DOHH2 (cell line): ENCODE measurements at regions not wholly inside any gene's neighbourhood (a gene's known extent, or its start where the extent isn't known, plus 50 kb on each side); places are given as distances from the start of the nearest gene placed in this dataset.

Source experiments
- H3F3A ChIP-seq: fragments of 200-600 bp; sonication (generic), shearing (Covaris generic); 2 replicates; pipeline ENCODE4 v1.6.0; 2016; ENCODE audit warnings: antibody characterized with exemption, mild to moderate bottlenecking; ENCODE audit not compliant: control insufficient read depth, insufficient read depth
- H3K27ac ChIP-seq: fragments of 200-600 bp; sonication (generic); 2 replicates; pipeline ENCODE4 v1.5.1; 2014; ENCODE audit warnings: low read depth, mild to moderate bottlenecking, low read length, moderate library complexity
- H3K27me3 ChIP-seq: fragments of 200-600 bp; sonication (generic); 2 replicates; pipeline ENCODE4 v1.6.1; 2014; ENCODE audit warnings: mild to moderate bottlenecking, low read length, mixed read lengths; ENCODE audit not compliant: control insufficient read depth
- H3K36me3 ChIP-seq: fragments of 200-600 bp; sonication (generic); 2 replicates; pipeline ENCODE4 v1.6.1; 2014; ENCODE audit warnings: mild to moderate bottlenecking, low read length, moderate library complexity, mixed read lengths; ENCODE audit not compliant: control insufficient read depth
- H3K4me1 ChIP-seq: fragments of 200-600 bp; sonication (generic); 2 replicates; pipeline ENCODE4 v1.6.1; 2014; ENCODE audit warnings: mild to moderate bottlenecking, low read length, mixed read lengths; ENCODE audit not compliant: control insufficient read depth
- H3K4me2 ChIP-seq: fragments of 200-600 bp; sonication (generic); 2 replicates; pipeline ENCODE4 v1.6.0; 2014; ENCODE audit warnings: mild to moderate bottlenecking, low read length, moderate library complexity
- H3K4me3 ChIP-seq: fragments of 200-600 bp; sonication (generic); 2 replicates; pipeline ENCODE4 v1.5.1; 2014; ENCODE audit warnings: mild to moderate bottlenecking, low read length, mixed read lengths
- H3K79me2 ChIP-seq: fragments of 200-600 bp; sonication (generic); 2 replicates; pipeline ENCODE4 v1.6.1; 2014; ENCODE audit warnings: mild to moderate bottlenecking, low read length, mixed read lengths; ENCODE audit not compliant: control insufficient read depth
- H3K9me2 ChIP-seq: fragments of 200-600 bp; sonication (generic); replicated peaks from 2 replicates; pipeline ENCODE4 v1.6.1; 2014; ENCODE audit warnings: mild to moderate bottlenecking, low read length, mixed read lengths; ENCODE audit not compliant: control insufficient read depth
- H3K9me3 ChIP-seq: fragments of 200-600 bp; sonication (generic); 2 replicates; pipeline ENCODE4 v1.6.1; 2014; ENCODE audit warnings: antibody characterized with exemption, low read length, mixed read lengths; ENCODE audit not compliant: control insufficient read depth, insufficient read depth
- H4K20me1 ChIP-seq: fragments of 200-600 bp; sonication (generic); 2 replicates; pipeline ENCODE4 v1.6.0; 2014; ENCODE audit warnings: low read depth, mild to moderate bottlenecking, antibody characterized with exemption, low read length, moderate library complexity; ENCODE audit not compliant: control insufficient read depth, insufficient read depth
- EZH2phosphoT487 ChIP-seq: fragments of 200-600 bp; sonication (generic); IDR thresholded peaks from 2 replicates; pipeline ENCODE4 v1.6.1; 2017; ENCODE audit warnings: borderline replicate concordance, mild to moderate bottlenecking, antibody characterized with exemption, low read length, moderate library complexity, mixed read lengths
- TF ChIP-seq, protein P1 (sequence below): fragments of 200-600 bp; sonication (generic); IDR thresholded peaks from one replicate; pipeline ENCODE4 v1.5.1; 2014; ENCODE audit warnings: antibody characterized with exemption, mild to moderate bottlenecking, low read depth, low read length; ENCODE audit not compliant: poor library complexity, severe bottlenecking

DNA sequence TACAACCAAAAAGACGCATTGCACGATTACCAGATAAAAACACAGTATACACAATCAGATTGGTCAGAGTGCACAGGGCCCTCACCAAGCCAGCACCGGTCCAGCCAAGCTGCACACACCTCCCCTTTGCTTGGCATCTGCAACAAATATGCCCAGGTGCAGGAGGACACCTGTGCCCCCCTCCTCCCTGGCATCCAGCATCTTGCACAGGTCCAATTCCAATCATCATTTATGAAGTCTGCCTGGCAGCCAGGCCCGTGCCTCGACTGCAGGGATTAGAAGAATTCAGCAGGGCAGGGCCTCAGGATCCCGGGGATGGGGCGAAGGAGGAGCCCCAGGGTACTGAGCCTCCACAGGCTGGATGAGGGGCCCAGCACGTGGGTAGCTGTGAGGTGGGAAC is 302.1 kb downstream of the CTTN start:
- no peaks in the 10 kb centered on the region for H3K9me3 ChIP-seq
- H3K4me1 ChIP-seq, result no peaks in the 10 kb centered on the region
- no peaks in the 10 kb centered on the region for H3K27me3 ChIP-seq
- no peaks in the 10 kb centered on the region for H4K20me1 ChIP-seq
- no peaks in the 10 kb centered on the region for H3F3A ChIP-seq
- no peaks in the 10 kb centered on the region for H3K36me3 ChIP-seq
- no peaks in the 10 kb centered on the region for H3K79me2 ChIP-seq
- H3K4me3 ChIP-seq, result no peak overlapping the region
- H3K27ac ChIP-seq, result no peak overlapping the region
- TF ChIP-seq, protein P1, sequence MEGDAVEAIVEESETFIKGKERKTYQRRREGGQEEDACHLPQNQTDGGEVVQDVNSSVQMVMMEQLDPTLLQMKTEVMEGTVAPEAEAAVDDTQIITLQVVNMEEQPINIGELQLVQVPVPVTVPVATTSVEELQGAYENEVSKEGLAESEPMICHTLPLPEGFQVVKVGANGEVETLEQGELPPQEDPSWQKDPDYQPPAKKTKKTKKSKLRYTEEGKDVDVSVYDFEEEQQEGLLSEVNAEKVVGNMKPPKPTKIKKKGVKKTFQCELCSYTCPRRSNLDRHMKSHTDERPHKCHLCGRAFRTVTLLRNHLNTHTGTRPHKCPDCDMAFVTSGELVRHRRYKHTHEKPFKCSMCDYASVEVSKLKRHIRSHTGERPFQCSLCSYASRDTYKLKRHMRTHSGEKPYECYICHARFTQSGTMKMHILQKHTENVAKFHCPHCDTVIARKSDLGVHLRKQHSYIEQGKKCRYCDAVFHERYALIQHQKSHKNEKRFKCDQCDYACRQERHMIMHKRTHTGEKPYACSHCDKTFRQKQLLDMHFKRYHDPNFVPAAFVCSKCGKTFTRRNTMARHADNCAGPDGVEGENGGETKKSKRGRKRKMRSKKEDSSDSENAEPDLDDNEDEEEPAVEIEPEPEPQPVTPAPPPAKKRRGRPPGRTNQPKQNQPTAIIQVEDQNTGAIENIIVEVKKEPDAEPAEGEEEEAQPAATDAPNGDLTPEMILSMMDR, result no peak
- TF ChIP-seq EZH2phosphoT487, result no peak
- H3K9me2 ChIP-seq, result no peaks in the 10 kb centered on the region
- no peak overlapping the region for H3K4me2 ChIP-seq

DNA sequence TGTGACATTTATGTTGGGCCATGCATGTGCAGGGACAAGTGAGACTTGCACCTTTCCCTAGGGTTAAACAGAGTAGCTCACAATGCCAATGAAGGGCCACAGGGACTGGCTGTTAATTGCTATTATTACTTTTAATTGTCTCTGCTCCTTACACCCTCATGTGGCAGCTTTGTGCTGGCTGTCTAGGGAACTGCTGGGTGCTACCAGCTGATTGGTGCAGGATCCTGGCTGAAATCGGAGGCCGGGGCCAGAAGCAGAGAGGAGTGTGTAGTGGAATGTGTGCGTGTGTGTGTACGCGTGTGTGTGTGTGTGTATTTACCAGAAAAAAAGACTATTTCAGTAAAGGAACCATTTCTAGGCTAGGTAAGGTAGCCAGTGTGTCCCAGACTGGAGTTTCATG is 302.5 kb downstream of the CTTN start:
- no peak for TF ChIP-seq EZH2phosphoT487
- TF ChIP-seq, protein P1, result no peak
- no peak overlapping the region for H3K4me3 ChIP-seq
- no peaks in the 10 kb centered on the region for H3K27me3 ChIP-seq
- no peaks in the 10 kb centered on the region for H3K9me3 ChIP-seq
- no peaks in the 10 kb centered on the region for H3K9me2 ChIP-seq
- H3K36me3 ChIP-seq, result no peaks in the 10 kb centered on the region
- no peaks in the 10 kb centered on the region for H4K20me1 ChIP-seq
- H3K79me2 ChIP-seq, result no peaks in the 10 kb centered on the region
- no peaks in the 10 kb centered on the region for H3K4me1 ChIP-seq
- H3K27ac ChIP-seq, result no peak overlapping the region
- H3F3A ChIP-seq, result no peaks in the 10 kb centered on the region
- no peak overlapping the region for H3K4me2 ChIP-seq

DNA sequence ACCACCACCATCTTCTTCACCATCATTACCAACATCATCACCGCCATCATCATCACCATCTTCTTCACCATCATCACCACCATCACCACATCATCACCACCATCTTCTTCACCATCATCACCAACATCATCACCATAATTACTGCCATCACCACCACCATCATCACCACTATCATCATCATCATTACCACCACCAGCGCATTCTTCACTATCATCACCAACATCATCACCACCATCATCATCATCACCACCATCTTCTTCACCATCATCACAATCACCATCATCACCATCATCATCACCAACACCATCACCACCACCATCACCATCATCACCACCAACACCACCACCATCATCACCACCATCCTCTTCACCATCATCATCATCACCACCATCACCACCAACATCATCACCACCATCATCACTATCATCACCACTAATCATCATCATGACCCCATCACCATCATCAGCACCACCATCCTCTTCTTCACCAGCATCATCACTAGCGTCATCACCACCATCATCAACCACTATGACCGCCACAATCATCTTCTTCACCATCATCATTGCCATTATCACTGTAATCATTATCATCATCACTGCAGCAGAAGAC is 303.8 kb downstream of the CTTN start:
- H3K4me3 ChIP-seq, result no peak overlapping the region
- H3K27ac ChIP-seq, result no peak overlapping the region
- H3K36me3 ChIP-seq, result no peaks in the 10 kb centered on the region
- H3F3A ChIP-seq, result no peaks in the 10 kb centered on the region
- H3K9me3 ChIP-seq, result no peaks in the 10 kb centered on the region
- no peak for TF ChIP-seq EZH2phosphoT487
- no peaks in the 10 kb centered on the region for H4K20me1 ChIP-seq
- no peak overlapping the region for H3K4me2 ChIP-seq
- H3K9me2 ChIP-seq, result no peaks in the 10 kb centered on the region
- H3K4me1 ChIP-seq, result no peaks in the 10 kb centered on the region
- no peaks in the 10 kb centered on the region for H3K79me2 ChIP-seq
- H3K27me3 ChIP-seq, result no peaks in the 10 kb centered on the region

DNA sequence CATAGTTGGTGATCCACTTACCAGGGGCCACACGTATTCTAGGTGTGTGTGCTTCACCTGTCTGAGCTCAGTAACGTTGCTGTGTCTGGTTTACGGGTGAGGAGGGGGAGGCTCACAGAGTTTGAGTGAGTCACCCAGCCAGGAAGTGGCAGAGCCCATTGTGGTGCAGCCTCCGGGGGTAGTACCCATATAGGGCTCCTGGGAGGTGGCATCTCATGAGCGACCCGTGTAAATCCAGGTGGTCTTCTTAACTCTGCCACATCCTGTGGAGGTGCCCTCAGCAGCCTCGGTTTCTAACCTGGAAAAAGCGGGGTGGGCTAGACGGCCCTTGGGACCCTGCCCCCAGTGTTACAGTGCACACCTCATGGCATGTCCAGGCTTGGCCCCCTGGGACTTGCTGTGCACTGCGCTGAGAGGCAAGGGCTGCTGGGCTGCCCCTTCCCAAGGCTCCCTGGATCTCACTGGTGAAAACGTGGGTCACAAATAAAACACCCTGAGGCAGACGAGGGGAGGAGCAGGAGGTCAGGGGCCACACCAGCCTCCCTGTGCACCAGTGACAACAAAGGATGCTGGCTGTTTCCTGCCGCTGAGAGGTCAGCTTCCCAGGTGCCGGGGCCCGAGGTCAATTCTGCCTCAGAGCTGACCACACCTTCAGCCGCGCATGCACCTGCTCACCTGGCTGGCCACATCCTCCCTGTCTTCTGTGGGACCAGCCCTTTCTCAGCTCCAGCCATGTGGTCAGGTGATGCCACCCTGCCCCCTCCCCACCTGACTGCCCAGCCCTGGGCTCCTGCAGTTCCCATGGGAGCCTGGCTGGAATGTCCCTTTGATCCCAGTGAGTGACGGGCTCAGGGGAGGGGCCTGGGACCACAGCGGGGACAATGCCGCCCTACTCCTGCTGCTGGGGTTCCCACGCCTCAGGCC is 305.1 kb downstream of the CTTN start:
- Histone ChIP-seq H3K27ac (no peak overlapping the region), H3F3A (no peaks in the 10 kb centered on the region), H3K36me3 (no peaks in the 10 kb centered on the region), H3K4me1 (no peaks in the 10 kb centered on the region), H3K27me3 (no peaks in the 10 kb centered on the region), H3K9me2 (no peaks in the 10 kb centered on the region), H3K4me3 (no peak overlapping the region), H3K9me3 (no peaks in the 10 kb centered on the region), H3K4me2 (no peak overlapping the region), H4K20me1 (no peaks in the 10 kb centered on the region), H3K79me2 (no peaks in the 10 kb centered on the region)
- TF ChIP-seq, protein P1, result no peak
- TF ChIP-seq EZH2phosphoT487, result no peak
